ENCODE measurements at regions not wholly inside any gene's neighbourhood (a gene's known extent, or its start where the extent isn't known, plus 50 kb on each side); places are given as distances from the start of the nearest gene placed in this dataset.
"Not testable (repeated sequence)": the region's sequence is repeated elsewhere in the genome, so short reads cannot be mapped to it uniquely, and the experiment has no call there.

GRCh38 chr7:136400877-136401276 lies 423.7 kb upstream of the MTPN start:
- no peak for DNase-seq

GRCh38 chr7:136399385-136399784 lies 422.2 kb upstream of the MTPN start:
- DNase-seq: no peak

GRCh38 chr7:136392856-136393255 lies 415.7 kb upstream of the MTPN start:
- no peak for DNase-seq

- no peak for DNase-seq
Observed at GRCh38 chr7:136391371-136391770, 414.2 kb upstream of the MTPN start.

GRCh38 chr7:136389933-136390332 lies 412.8 kb upstream of the MTPN start:
- DNase-seq: no peak

GRCh38 chr7:136386876-136387275 lies 409.7 kb upstream of the MTPN start:
- DNase-seq: no peak

- DNase-seq: not testable (repeated sequence)
Observed at GRCh38 chr7:136371409-136371808, 394.2 kb upstream of the MTPN start.

- no peak for DNase-seq
Observed at GRCh38 chr7:136370137-136370536, 393.0 kb upstream of the MTPN start.

- no peak for DNase-seq
Observed at GRCh38 chr7:136369225-136369624, 392.1 kb upstream of the MTPN start.

- DNase-seq: no peak
Observed at GRCh38 chr7:136359333-136359903, 382.3 kb upstream of the MTPN start.

GRCh38 chr7:136353287-136353686 lies 376.1 kb upstream of the MTPN start:
- DNase-seq: no peak

- DNase-seq: no peak
Observed at GRCh38 chr7:136348542-136349192, 371.5 kb upstream of the MTPN start.

GRCh38 chr7:136348142-136348541 lies 371.0 kb upstream of the MTPN start:
- DNase-seq: no peak

GRCh38 chr7:136347488-136347887 lies 370.3 kb upstream of the MTPN start:
- no peak for DNase-seq

- no peak for DNase-seq
Observed at GRCh38 chr7:136342251-136342650, 365.1 kb upstream of the MTPN start.

- DNase-seq: no peak
Observed at GRCh38 chr7:136339464-136339863, 362.3 kb upstream of the MTPN start.

- DNase-seq: no peak
Observed at GRCh38 chr7:136336932-136337331, 359.8 kb upstream of the MTPN start.

GRCh38 chr7:136333636-136334035 lies 356.5 kb upstream of the MTPN start:
- no peak for DNase-seq

- no peak for DNase-seq
Observed at GRCh38 chr7:136326045-136326609, 349.0 kb upstream of the MTPN start.

GRCh38 chr7:136325578-136325977 lies 348.4 kb upstream of the MTPN start:
- DNase-seq: no peak

- no peak for DNase-seq
Observed at GRCh38 chr7:136325027-136325426, 347.9 kb upstream of the MTPN start.

GRCh38 chr7:136324073-136324704 lies 347.0 kb upstream of the MTPN start:
- DNase-seq: no peak

- DNase-seq: no peak
Observed at GRCh38 chr7:136312592-136312991, 335.4 kb upstream of the MTPN start.

- DNase-seq: no peak
Observed at GRCh38 chr7:136309407-136309806, 332.2 kb upstream of the MTPN start.

Measured in stimulated activated CD4-positive, alpha-beta T cell treated with anti-CD3 and anti-CD28 coated beads, Interleukin-4, amount 100 ng/mL, for 24 hours (primary cell).